GM12874 (cell line): ENCODE measurements at regions not wholly inside any gene's neighbourhood (a gene's known extent, or its start where the extent isn't known, plus 50 kb on each side); places are given as distances from the start of the nearest gene placed in this dataset.

Experiments
- TF ChIP-seq, protein P1 (sequence below): IDR thresholded peaks from 2 replicates; pipeline ENCODE4 v1.5.1; 2011; ENCODE audit warnings: low read depth, mild to moderate bottlenecking, control low read depth, low read length, moderate library complexity; ENCODE audit not compliant: insufficient read depth

DNA sequence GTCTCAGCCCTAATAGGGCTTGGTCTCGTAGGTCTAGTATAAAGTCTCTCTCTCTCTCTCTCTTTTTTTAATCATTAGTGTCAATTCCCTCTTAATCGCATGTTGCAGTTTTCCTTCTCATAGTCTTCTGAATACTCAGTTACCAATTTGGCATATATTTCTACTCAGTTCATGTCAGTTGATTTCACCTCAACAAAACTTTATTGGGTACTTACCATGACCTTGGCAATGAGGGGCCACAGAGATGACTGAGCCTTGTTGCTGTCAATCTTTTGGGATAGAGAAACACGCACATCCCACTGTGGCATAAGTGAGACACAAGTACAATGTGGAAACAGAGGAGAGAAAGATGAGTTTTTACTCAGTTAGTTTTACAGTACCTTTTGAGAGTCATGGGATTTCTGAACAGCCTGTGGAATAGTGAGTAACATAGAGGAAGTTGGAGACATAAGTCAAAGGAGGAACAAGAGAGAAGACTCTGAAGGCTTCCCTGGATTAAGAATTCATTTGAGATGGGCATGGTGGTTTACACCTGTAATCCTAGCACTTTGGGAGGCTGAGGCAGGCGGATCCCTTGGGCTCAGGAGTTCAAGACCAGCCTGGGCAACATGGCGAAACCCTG lies 150.2 kb upstream of the CBLB start:
- TF ChIP-seq, protein P1, sequence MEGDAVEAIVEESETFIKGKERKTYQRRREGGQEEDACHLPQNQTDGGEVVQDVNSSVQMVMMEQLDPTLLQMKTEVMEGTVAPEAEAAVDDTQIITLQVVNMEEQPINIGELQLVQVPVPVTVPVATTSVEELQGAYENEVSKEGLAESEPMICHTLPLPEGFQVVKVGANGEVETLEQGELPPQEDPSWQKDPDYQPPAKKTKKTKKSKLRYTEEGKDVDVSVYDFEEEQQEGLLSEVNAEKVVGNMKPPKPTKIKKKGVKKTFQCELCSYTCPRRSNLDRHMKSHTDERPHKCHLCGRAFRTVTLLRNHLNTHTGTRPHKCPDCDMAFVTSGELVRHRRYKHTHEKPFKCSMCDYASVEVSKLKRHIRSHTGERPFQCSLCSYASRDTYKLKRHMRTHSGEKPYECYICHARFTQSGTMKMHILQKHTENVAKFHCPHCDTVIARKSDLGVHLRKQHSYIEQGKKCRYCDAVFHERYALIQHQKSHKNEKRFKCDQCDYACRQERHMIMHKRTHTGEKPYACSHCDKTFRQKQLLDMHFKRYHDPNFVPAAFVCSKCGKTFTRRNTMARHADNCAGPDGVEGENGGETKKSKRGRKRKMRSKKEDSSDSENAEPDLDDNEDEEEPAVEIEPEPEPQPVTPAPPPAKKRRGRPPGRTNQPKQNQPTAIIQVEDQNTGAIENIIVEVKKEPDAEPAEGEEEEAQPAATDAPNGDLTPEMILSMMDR: no peak

DNA sequence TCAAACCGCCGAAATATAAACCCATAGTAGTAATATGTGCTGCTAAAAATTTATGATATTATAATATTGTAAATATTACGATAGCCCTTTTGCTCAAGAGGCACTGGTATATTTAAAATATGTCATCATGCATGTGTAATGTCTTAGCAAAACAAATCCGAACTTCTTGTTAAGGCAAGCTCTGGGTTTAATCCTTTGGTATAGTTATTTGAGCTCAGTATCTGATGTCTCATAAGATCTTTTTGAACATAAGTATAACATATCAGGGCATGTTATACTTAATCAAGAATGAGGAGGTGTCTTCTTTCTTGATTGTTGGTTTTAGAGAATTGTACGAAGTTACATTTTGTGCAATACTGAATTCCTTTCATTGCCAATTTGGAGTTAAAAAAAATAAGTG lies 154.1 kb upstream of the CBLB start:
- TF ChIP-seq, protein P1: no peak

GRCh38 chr3:106025151-106025722 lies 156.4 kb upstream of the CBLB start:
- TF ChIP-seq, protein P1: no peak

GRCh38 chr3:106029954-106030626 lies 161.3 kb upstream of the CBLB start:
- TF ChIP-seq, protein P1: no peak

- TF ChIP-seq, protein P1: no peak
These were observed 161.8 kb upstream of the CBLB start for GRCh38 chr3:106030627-106030963.

- TF ChIP-seq, protein P1: no peak
These were observed 163.7 kb upstream of the CBLB start for GRCh38 chr3:106032479-106032878.

DNA sequence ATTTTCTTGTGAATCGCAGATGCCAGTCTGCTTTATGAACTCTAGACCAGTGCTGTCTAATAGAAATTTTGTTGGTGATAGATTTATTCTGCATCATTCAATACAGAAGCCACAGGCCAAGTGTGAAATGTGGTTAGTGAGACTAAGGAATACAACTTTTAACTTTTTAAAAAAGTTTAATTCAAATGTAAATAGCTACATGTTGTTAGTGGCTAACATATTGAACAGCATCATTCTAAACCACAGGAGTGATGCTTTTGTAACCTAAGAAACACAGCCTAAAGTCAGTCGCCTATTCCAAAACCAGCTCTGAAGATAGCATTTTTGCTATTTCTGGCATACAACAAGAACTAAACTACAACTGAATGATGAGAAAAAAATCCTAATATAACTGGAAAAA lies 164.8 kb upstream of the CBLB start:
- TF ChIP-seq, protein P1: no peak
